HL-60 (cell line): ENCODE measurements at regions not wholly inside any gene's neighbourhood (a gene's known extent, or its start where the extent isn't known, plus 50 kb on each side); places are given as distances from the start of the nearest gene placed in this dataset.

ENCODE experiments used
- DNase-seq, 2 experiments: peaks; one replicate each; pipeline ENCODE4 v3.0.0-alpha.2; 2010 to 2020; ENCODE audit warnings: low read depth in 1 of 2, low spot score in 1 of 2
- H3K27ac ChIP-seq: fragments of 250-450 bp; sonication (Bioruptor Pico); replicated peaks from 2 replicates; pipeline ENCODE4 v1.5.1; 2020; ENCODE audit warnings: mild to moderate bottlenecking, moderate library complexity
- H3K27me3 ChIP-seq: fragments of 250-450 bp; sonication (Bioruptor Pico); 2 replicates; pipeline ENCODE4 v1.5.1; 2021; ENCODE audit warnings: mild to moderate bottlenecking, moderate library complexity; ENCODE audit not compliant: insufficient read depth, poor library complexity, severe bottlenecking
- H3K4me3 ChIP-seq: replicated peaks from 2 replicates; pipeline ENCODE4 v1.5.1; 2011; ENCODE audit warnings: mild to moderate bottlenecking, control low read depth, low read length; ENCODE audit not compliant: insufficient read depth
- CTCF ChIP-seq: IDR thresholded peaks from one replicate; pipeline ENCODE4 v1.5.1; 2011; ENCODE audit warnings: low read length, control low read depth, inconsistent platforms; ENCODE audit not compliant: insufficient read depth
- GABPA ChIP-seq: IDR thresholded peaks from 2 replicates; pipeline ENCODE4 v1.6.1; 2012; ENCODE audit warnings: low read depth
- POLR2AphosphoS5 ChIP-seq: IDR thresholded peaks from 2 replicates; pipeline ENCODE4 v1.6.1; 2012; ENCODE audit warnings: low read depth
- SPI1 ChIP-seq: IDR thresholded peaks from 2 replicates; pipeline ENCODE4 v1.6.1; 2012; ENCODE audit warnings: low read depth, mild to moderate bottlenecking, borderline replicate concordance
- TF ChIP-seq, protein P1 (sequence below): IDR thresholded peaks from 2 replicates; pipeline ENCODE4 v1.6.1; 2012; ENCODE audit warnings: low read depth; ENCODE audit not compliant: insufficient replicate concordance

DNA sequence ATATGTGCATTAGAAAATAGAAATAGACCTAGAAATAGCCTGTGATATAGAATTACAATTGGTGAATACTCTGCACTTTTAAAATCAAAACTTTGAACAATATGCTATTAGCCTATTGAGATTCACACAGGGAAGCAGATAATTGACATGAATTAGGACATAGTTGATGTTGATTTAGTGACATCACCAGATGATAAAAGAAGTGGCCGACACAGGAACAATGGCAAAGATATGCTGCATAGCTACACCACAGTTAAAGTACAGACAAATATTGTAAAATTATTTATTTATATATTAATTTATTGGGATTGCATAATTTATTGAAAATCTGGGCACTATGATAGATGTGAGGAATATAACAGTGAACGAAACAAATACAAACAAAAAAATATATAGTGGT lies 261.5 kb upstream of the CCNH start:
- no peaks in the 10 kb centered on the region for H3K27me3 ChIP-seq
- H3K4me3 ChIP-seq, result no peak overlapping the region
- DNase-seq, result no peak
- H3K27ac ChIP-seq, result no peak overlapping the region
- TF ChIP-seq CTCF, result no peak
- TF ChIP-seq POLR2AphosphoS5, result no peak
- no peak for TF ChIP-seq GABPA
- TF ChIP-seq, protein P1, sequence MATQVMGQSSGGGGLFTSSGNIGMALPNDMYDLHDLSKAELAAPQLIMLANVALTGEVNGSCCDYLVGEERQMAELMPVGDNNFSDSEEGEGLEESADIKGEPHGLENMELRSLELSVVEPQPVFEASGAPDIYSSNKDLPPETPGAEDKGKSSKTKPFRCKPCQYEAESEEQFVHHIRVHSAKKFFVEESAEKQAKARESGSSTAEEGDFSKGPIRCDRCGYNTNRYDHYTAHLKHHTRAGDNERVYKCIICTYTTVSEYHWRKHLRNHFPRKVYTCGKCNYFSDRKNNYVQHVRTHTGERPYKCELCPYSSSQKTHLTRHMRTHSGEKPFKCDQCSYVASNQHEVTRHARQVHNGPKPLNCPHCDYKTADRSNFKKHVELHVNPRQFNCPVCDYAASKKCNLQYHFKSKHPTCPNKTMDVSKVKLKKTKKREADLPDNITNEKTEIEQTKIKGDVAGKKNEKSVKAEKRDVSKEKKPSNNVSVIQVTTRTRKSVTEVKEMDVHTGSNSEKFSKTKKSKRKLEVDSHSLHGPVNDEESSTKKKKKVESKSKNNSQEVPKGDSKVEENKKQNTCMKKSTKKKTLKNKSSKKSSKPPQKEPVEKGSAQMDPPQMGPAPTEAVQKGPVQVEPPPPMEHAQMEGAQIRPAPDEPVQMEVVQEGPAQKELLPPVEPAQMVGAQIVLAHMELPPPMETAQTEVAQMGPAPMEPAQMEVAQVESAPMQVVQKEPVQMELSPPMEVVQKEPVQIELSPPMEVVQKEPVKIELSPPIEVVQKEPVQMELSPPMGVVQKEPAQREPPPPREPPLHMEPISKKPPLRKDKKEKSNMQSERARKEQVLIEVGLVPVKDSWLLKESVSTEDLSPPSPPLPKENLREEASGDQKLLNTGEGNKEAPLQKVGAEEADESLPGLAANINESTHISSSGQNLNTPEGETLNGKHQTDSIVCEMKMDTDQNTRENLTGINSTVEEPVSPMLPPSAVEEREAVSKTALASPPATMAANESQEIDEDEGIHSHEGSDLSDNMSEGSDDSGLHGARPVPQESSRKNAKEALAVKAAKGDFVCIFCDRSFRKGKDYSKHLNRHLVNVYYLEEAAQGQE, result no peak
- TF ChIP-seq SPI1, result no peak

GRCh38 chr5:87671146-87671545 lies 258.4 kb upstream of the CCNH start:
- no peak for TF ChIP-seq POLR2AphosphoS5
- no peak for TF ChIP-seq GABPA
- TF ChIP-seq, protein P1, result no peak
- no peak for TF ChIP-seq CTCF
- no peak for TF ChIP-seq SPI1
- H3K27ac ChIP-seq, result no peak overlapping the region
- H3K27me3 ChIP-seq, result no peaks in the 10 kb centered on the region
- DNase-seq, result no peak
- no peak overlapping the region for H3K4me3 ChIP-seq

DNA sequence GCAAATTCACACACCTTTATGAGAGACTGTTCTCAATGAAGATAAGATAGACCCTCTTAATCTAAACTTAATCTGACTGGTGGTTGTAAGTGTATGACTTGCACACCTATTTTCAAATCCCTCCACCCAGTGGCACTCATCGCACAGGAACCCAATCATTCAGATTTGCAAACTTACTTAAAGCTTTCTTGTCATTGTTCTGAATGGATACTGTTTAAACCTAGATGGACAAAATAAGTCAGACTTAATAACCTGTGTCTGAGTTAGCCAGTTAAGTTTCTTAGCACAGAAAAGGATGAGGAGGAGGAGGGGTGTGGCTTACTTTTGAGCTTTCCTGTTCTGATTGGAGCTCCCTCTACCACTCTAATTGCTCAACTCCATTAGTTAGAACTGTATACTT lies 252.4 kb upstream of the CCNH start:
- no peak for TF ChIP-seq POLR2AphosphoS5
- TF ChIP-seq CTCF, result no peak
- no peak for TF ChIP-seq SPI1
- Histone ChIP-seq H3K27ac (no peak overlapping the region), H3K4me3 (no peak overlapping the region), H3K27me3 (no peaks in the 10 kb centered on the region)
- DNase-seq, result no peak

GRCh38 chr5:87661784-87662566 lies 249.2 kb upstream of the CCNH start:
- no peak overlapping the region for H3K4me3 ChIP-seq
- DNase-seq, result no peak
- TF ChIP-seq GABPA, result no peak
- TF ChIP-seq POLR2AphosphoS5, result no peak
- TF ChIP-seq CTCF, result no peak
- TF ChIP-seq, protein P1, result no peak
- no peak for TF ChIP-seq SPI1
- H3K27ac ChIP-seq, result no peak overlapping the region
- no peaks in the 10 kb centered on the region for H3K27me3 ChIP-seq
